ENCODE measurements at regions not wholly inside any gene's neighbourhood (a gene's known extent, or its start where the extent isn't known, plus 50 kb on each side); places are given as distances from the start of the nearest gene placed in this dataset.

GRCh38 chr7:22944022-22944421 lies 69.9 kb downstream of the HYCC1 start:
- H3K4me3 ChIP-seq (ENCODE audit: low read length) = no peak overlapping the region
- H3K27me3 ChIP-seq (ENCODE audit: insufficient read depth, low read depth, low read length) = no peaks in the 10 kb centered on the region
- H3F3A ChIP-seq (ENCODE audit: insufficient read depth, low read length, poor library complexity, severe bottlenecking) = no peaks in the 10 kb centered on the region
- no peaks in the 10 kb centered on the region for H3K79me2 ChIP-seq (replicated peaks; ENCODE audit: insufficient read depth, low read length)
- no peak overlapping the region for H3K9ac ChIP-seq (ENCODE audit: low read length)
- H3K36me3 ChIP-seq (ENCODE audit: insufficient read depth, low read length) = no peaks in the 10 kb centered on the region
- H3K4me2 ChIP-seq (ENCODE audit: low read length) = no peak overlapping the region
- TF ChIP-seq POLR2AphosphoS5 (IDR thresholded peaks at IDR 0.05) (no peak), SMC3 (conservative IDR thresholded peaks at IDR 0.05; ENCODE audit: poor library complexity) (no peak), EP300 (conservative IDR thresholded peaks at IDR 0.05; ENCODE audit: poor library complexity, severe bottlenecking) (no peak), RAD21 (conservative IDR thresholded peaks at IDR 0.05) (no peak), TAF1 (IDR thresholded peaks at IDR 0.05; ENCODE audit: low read depth) (no peak), EZH2 (IDR thresholded peaks at IDR 0.05; ENCODE audit: borderline replicate concordance, insufficient read depth, low read length, poor library complexity, severe bottlenecking) (no peak), CTCF (IDR thresholded peaks at IDR 0.05; ENCODE audit: poor library complexity, severe bottlenecking) (no peak), MXI1 (conservative IDR thresholded peaks at IDR 0.05; ENCODE audit: poor library complexity, severe bottlenecking) (no peak), REST (IDR thresholded peaks at IDR 0.05; ENCODE audit: borderline replicate concordance) (no peak)
- no peaks in the 10 kb centered on the region for H3K9me2 ChIP-seq (ENCODE audit: insufficient read depth, low read length)
- H3K27ac ChIP-seq (ENCODE audit: low read length) = no peak overlapping the region
- H3K9me3 ChIP-seq (ENCODE audit: low read length) = no peaks in the 10 kb centered on the region
- no peak overlapping the region for H2AFZ ChIP-seq (ENCODE audit: low read depth, low read length)
- H4K20me1 ChIP-seq (ENCODE audit: insufficient read depth) = no peaks in the 10 kb centered on the region

GRCh38 chr7:22942191-22942590 lies 71.7 kb downstream of the HYCC1 start:
- Histone ChIP-seq H3K79me2 (replicated peaks; ENCODE audit: insufficient read depth, low read length) (no peaks in the 10 kb centered on the region), H3K9me3 (ENCODE audit: low read length) (no peaks in the 10 kb centered on the region), H3K4me3 (ENCODE audit: low read length) (no peak overlapping the region), H3K27me3 (ENCODE audit: insufficient read depth, low read depth, low read length) (no peaks in the 10 kb centered on the region), H2AFZ (ENCODE audit: low read depth, low read length) (no peak overlapping the region), H4K20me1 (ENCODE audit: insufficient read depth) (no peaks in the 10 kb centered on the region), H3K9me2 (ENCODE audit: insufficient read depth, low read length) (no peaks in the 10 kb centered on the region), H3K9ac (ENCODE audit: low read length) (no peak overlapping the region), H3K4me2 (ENCODE audit: low read length) (no peak overlapping the region), H3K36me3 (ENCODE audit: insufficient read depth, low read length) (no peaks in the 10 kb centered on the region), H3F3A (ENCODE audit: insufficient read depth, low read length, poor library complexity, severe bottlenecking) (no peaks in the 10 kb centered on the region), H3K27ac (ENCODE audit: low read length) (no peak overlapping the region)
- TF ChIP-seq EP300 (conservative IDR thresholded peaks at IDR 0.05; ENCODE audit: poor library complexity, severe bottlenecking) (no peak), EZH2 (IDR thresholded peaks at IDR 0.05; ENCODE audit: borderline replicate concordance, insufficient read depth, low read length, poor library complexity, severe bottlenecking) (no peak), REST (IDR thresholded peaks at IDR 0.05; ENCODE audit: borderline replicate concordance) (no peak), RAD21 (conservative IDR thresholded peaks at IDR 0.05) (no peak), CTCF (IDR thresholded peaks at IDR 0.05; ENCODE audit: poor library complexity, severe bottlenecking) (no peak), MXI1 (conservative IDR thresholded peaks at IDR 0.05; ENCODE audit: poor library complexity, severe bottlenecking) (no peak), POLR2AphosphoS5 (IDR thresholded peaks at IDR 0.05) (no peak), SMC3 (conservative IDR thresholded peaks at IDR 0.05; ENCODE audit: poor library complexity) (no peak), TAF1 (IDR thresholded peaks at IDR 0.05; ENCODE audit: low read depth) (no peak)

All from neural cell (in vitro differentiated cells).